GM12891 (cell line): ENCODE measurements at regions not wholly inside any gene's neighbourhood (a gene's known extent, or its start where the extent isn't known, plus 50 kb on each side); places are given as distances from the start of the nearest gene placed in this dataset.

Experiments
- POLR2A ChIP-seq: IDR thresholded peaks from 2 replicates; pipeline ENCODE4 v1.6.1; 2011; ENCODE audit warnings: low read depth, low read length, control low read depth
- POLR2AphosphoS5 ChIP-seq: IDR thresholded peaks from 2 replicates; pipeline ENCODE4 v1.6.1; 2011; ENCODE audit warnings: low read depth, low read length, control low read depth
- POU2F2 ChIP-seq: IDR thresholded peaks from 2 replicates; pipeline ENCODE4 v1.6.1; 2011; ENCODE audit warnings: low read depth, mild to moderate bottlenecking, control low read depth, low read length, moderate library complexity
- SPI1 ChIP-seq: IDR thresholded peaks from 2 replicates; pipeline ENCODE4 v1.6.1; 2011; ENCODE audit warnings: low read depth, low read length, control low read depth
- TAF1 ChIP-seq: IDR thresholded peaks from 2 replicates; pipeline ENCODE4 v1.6.1; 2011; ENCODE audit warnings: low read depth, low read length, control low read depth

DNA sequence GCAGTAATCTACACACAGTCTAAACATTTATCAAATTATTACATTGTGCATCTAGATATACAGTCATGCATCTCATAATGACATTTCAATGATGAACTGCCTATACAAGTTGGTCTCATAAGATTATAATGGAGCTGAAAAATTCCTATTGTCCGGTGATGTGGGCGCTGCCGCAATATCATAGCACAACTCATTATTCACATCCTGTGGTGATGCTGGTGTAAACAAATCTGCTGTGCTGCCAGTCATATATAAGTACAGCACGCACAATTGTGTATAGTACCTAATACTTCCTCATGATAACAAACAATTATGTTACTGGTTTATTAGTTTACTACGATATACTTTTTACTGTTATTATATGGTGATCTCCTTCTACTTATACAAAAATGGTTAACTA, 768.8 kb upstream of the NOVA1 start:
- no peak for TF ChIP-seq POLR2A
- TF ChIP-seq POU2F2 = no peak
- TF ChIP-seq TAF1 = no peak
- no peak for TF ChIP-seq SPI1
- no peak for TF ChIP-seq POLR2AphosphoS5
